ENCODE measurements at regions not wholly inside any gene's neighbourhood (a gene's known extent, or its start where the extent isn't known, plus 50 kb on each side); places are given as distances from the start of the nearest gene placed in this dataset.

GRCh38 chr2:206368484-206368883, 74.8 kb upstream of the ADAM23 start:
- Histone ChIP-seq H3K4me3 (ENCODE audit: insufficient read depth, low read depth, low read length) (no peak overlapping the region), H3K9me3 (ENCODE audit: control insufficient read depth, low read length) (no peaks in the 10 kb centered on the region), H3K27me3 (ENCODE audit: control insufficient read depth, insufficient read depth, low read length, poor library complexity, severe bottlenecking) (no peaks in the 10 kb centered on the region), H3K36me3 (ENCODE audit: control insufficient read depth, insufficient read depth, low read length) (no peaks in the 10 kb centered on the region), H3K4me1 (ENCODE audit: control insufficient read depth, insufficient read depth, low read length) (no peaks in the 10 kb centered on the region), H3K27ac (ENCODE audit: insufficient read depth, low read depth, low read length, poor library complexity, severe bottlenecking) (no peak overlapping the region)

GRCh38 chr2:206368933-206369569, 74.3 kb upstream of the ADAM23 start:
- WGBS, 2 experiments = 83 to 89% methylated on average over 3 of the region's 3 CpGs
- Histone ChIP-seq H3K36me3 (ENCODE audit: control insufficient read depth, insufficient read depth, low read length) (no peaks in the 10 kb centered on the region), H3K4me3 (ENCODE audit: insufficient read depth, low read depth, low read length) (no peak overlapping the region), H3K4me1 (ENCODE audit: control insufficient read depth, insufficient read depth, low read length) (no peaks in the 10 kb centered on the region), H3K9me3 (ENCODE audit: control insufficient read depth, low read length) (no peaks in the 10 kb centered on the region), H3K27me3 (ENCODE audit: control insufficient read depth, insufficient read depth, low read length, poor library complexity, severe bottlenecking) (no peaks in the 10 kb centered on the region), H3K27ac (ENCODE audit: insufficient read depth, low read depth, low read length, poor library complexity, severe bottlenecking) (peak overlapping the region; percentile 62)

GRCh38 chr2:206375956-206376355, 67.4 kb upstream of the ADAM23 start:
- Histone ChIP-seq H3K4me3 (ENCODE audit: insufficient read depth, low read depth, low read length) (no peak overlapping the region), H3K27me3 (ENCODE audit: control insufficient read depth, insufficient read depth, low read length, poor library complexity, severe bottlenecking) (no peaks in the 10 kb centered on the region), H3K4me1 (ENCODE audit: control insufficient read depth, insufficient read depth, low read length) (no peaks in the 10 kb centered on the region), H3K36me3 (ENCODE audit: control insufficient read depth, insufficient read depth, low read length) (no peaks in the 10 kb centered on the region), H3K27ac (ENCODE audit: insufficient read depth, low read depth, low read length, poor library complexity, severe bottlenecking) (no peak overlapping the region), H3K9me3 (ENCODE audit: control insufficient read depth, low read length) (no peaks in the 10 kb centered on the region)

- Histone ChIP-seq H3K4me1 (ENCODE audit: control insufficient read depth, insufficient read depth, low read length) (no peaks in the 10 kb centered on the region), H3K27ac (ENCODE audit: insufficient read depth, low read depth, low read length, poor library complexity, severe bottlenecking) (no peak overlapping the region), H3K9me3 (ENCODE audit: control insufficient read depth, low read length) (no peaks in the 10 kb centered on the region), H3K4me3 (ENCODE audit: insufficient read depth, low read depth, low read length) (no peak overlapping the region), H3K36me3 (ENCODE audit: control insufficient read depth, insufficient read depth, low read length) (no peaks in the 10 kb centered on the region), H3K27me3 (ENCODE audit: control insufficient read depth, insufficient read depth, low read length, poor library complexity, severe bottlenecking) (no peaks in the 10 kb centered on the region)
- WGBS, 2 experiments = 94 to 95% methylated on average over 4 of the region's 4 CpGs
Measured at GRCh38 chr2:206378835-206379234, 64.5 kb upstream of the ADAM23 start.

GRCh38 chr2:206379266-206379665, 64.1 kb upstream of the ADAM23 start:
- Histone ChIP-seq H3K27me3 (ENCODE audit: control insufficient read depth, insufficient read depth, low read length, poor library complexity, severe bottlenecking) (no peaks in the 10 kb centered on the region), H3K4me1 (ENCODE audit: control insufficient read depth, insufficient read depth, low read length) (no peaks in the 10 kb centered on the region), H3K27ac (ENCODE audit: insufficient read depth, low read depth, low read length, poor library complexity, severe bottlenecking) (no peak overlapping the region), H3K4me3 (ENCODE audit: insufficient read depth, low read depth, low read length) (no peak overlapping the region), H3K36me3 (ENCODE audit: control insufficient read depth, insufficient read depth, low read length) (no peaks in the 10 kb centered on the region), H3K9me3 (ENCODE audit: control insufficient read depth, low read length) (no peaks in the 10 kb centered on the region)
- 94 to 95% methylated on average over 1 of the region's 1 CpG for WGBS, 2 experiments

GRCh38 chr2:206379886-206380285, 63.4 kb upstream of the ADAM23 start:
- no peak overlapping the region for H3K27ac ChIP-seq (ENCODE audit: insufficient read depth, low read depth, low read length, poor library complexity, severe bottlenecking)
- no peaks in the 10 kb centered on the region for H3K4me1 ChIP-seq (ENCODE audit: control insufficient read depth, insufficient read depth, low read length)
- no peaks in the 10 kb centered on the region for H3K27me3 ChIP-seq (ENCODE audit: control insufficient read depth, insufficient read depth, low read length, poor library complexity, severe bottlenecking)
- H3K36me3 ChIP-seq (ENCODE audit: control insufficient read depth, insufficient read depth, low read length) = no peaks in the 10 kb centered on the region
- H3K9me3 ChIP-seq (ENCODE audit: control insufficient read depth, low read length) = no peaks in the 10 kb centered on the region
- WGBS, 2 experiments = 95% methylated on average over 2 to 3 of the region's 3 CpGs
- no peak overlapping the region for H3K4me3 ChIP-seq (ENCODE audit: insufficient read depth, low read depth, low read length)

GRCh38 chr2:206381881-206382280, 61.5 kb upstream of the ADAM23 start:
- Histone ChIP-seq H3K36me3 (ENCODE audit: control insufficient read depth, insufficient read depth, low read length) (no peaks in the 10 kb centered on the region), H3K4me1 (ENCODE audit: control insufficient read depth, insufficient read depth, low read length) (no peaks in the 10 kb centered on the region), H3K4me3 (ENCODE audit: insufficient read depth, low read depth, low read length) (no peak overlapping the region), H3K9me3 (ENCODE audit: control insufficient read depth, low read length) (no peaks in the 10 kb centered on the region), H3K27me3 (ENCODE audit: control insufficient read depth, insufficient read depth, low read length, poor library complexity, severe bottlenecking) (no peaks in the 10 kb centered on the region), H3K27ac (ENCODE audit: insufficient read depth, low read depth, low read length, poor library complexity, severe bottlenecking) (no peak overlapping the region)
- WGBS, 2 experiments = 80% methylated on average over 1 of the region's 2 CpGs; no CpG with 5 or more reads in 1 of the 2 experiments

GRCh38 chr2:206383669-206384068, 59.7 kb upstream of the ADAM23 start:
- H3K9me3 ChIP-seq (ENCODE audit: control insufficient read depth, low read length) = no peaks in the 10 kb centered on the region
- no peaks in the 10 kb centered on the region for H3K27me3 ChIP-seq (ENCODE audit: control insufficient read depth, insufficient read depth, low read length, poor library complexity, severe bottlenecking)
- H3K4me3 ChIP-seq (ENCODE audit: insufficient read depth, low read depth, low read length) = no peak overlapping the region
- H3K36me3 ChIP-seq (ENCODE audit: control insufficient read depth, insufficient read depth, low read length) = no peaks in the 10 kb centered on the region
- no peak overlapping the region for H3K27ac ChIP-seq (ENCODE audit: insufficient read depth, low read depth, low read length, poor library complexity, severe bottlenecking)
- H3K4me1 ChIP-seq (ENCODE audit: control insufficient read depth, insufficient read depth, low read length) = no peaks in the 10 kb centered on the region
- 44 to 48% methylated on average over 2 of the region's 2 CpGs for whole genome bisulfite sequencing, 2 experiments

GRCh38 chr2:206387808-206388207, 55.5 kb upstream of the ADAM23 start:
- 46 to 67% methylated on average over 2 to 3 of the region's 3 CpGs for WGBS, 2 experiments
- no peaks in the 10 kb centered on the region for H3K4me1 ChIP-seq (ENCODE audit: control insufficient read depth, insufficient read depth, low read length)
- H3K27ac ChIP-seq (ENCODE audit: insufficient read depth, low read depth, low read length, poor library complexity, severe bottlenecking) = no peak overlapping the region
- no peaks in the 10 kb centered on the region for H3K27me3 ChIP-seq (ENCODE audit: control insufficient read depth, insufficient read depth, low read length, poor library complexity, severe bottlenecking)
- H3K9me3 ChIP-seq (ENCODE audit: control insufficient read depth, low read length) = peaks cover 2% of the 10 kb centered on the region
- no peaks in the 10 kb centered on the region for H3K36me3 ChIP-seq (ENCODE audit: control insufficient read depth, insufficient read depth, low read length)
- H3K4me3 ChIP-seq (ENCODE audit: insufficient read depth, low read depth, low read length) = no peak overlapping the region

- peaks cover 2% of the 10 kb centered on the region for H3K9me3 ChIP-seq (ENCODE audit: control insufficient read depth, low read length)
- H3K27ac ChIP-seq (ENCODE audit: insufficient read depth, low read depth, low read length, poor library complexity, severe bottlenecking) = no peak overlapping the region
- no peaks in the 10 kb centered on the region for H3K4me1 ChIP-seq (ENCODE audit: control insufficient read depth, insufficient read depth, low read length)
- H3K27me3 ChIP-seq (ENCODE audit: control insufficient read depth, insufficient read depth, low read length, poor library complexity, severe bottlenecking) = no peaks in the 10 kb centered on the region
- no peak overlapping the region for H3K4me3 ChIP-seq (ENCODE audit: insufficient read depth, low read depth, low read length)
- H3K36me3 ChIP-seq (ENCODE audit: control insufficient read depth, insufficient read depth, low read length) = no peaks in the 10 kb centered on the region
Measured at GRCh38 chr2:206388698-206389097, 54.6 kb upstream of the ADAM23 start.

- Histone ChIP-seq H3K4me1 (ENCODE audit: control insufficient read depth, insufficient read depth, low read length) (no peaks in the 10 kb centered on the region), H3K36me3 (ENCODE audit: control insufficient read depth, insufficient read depth, low read length) (no peaks in the 10 kb centered on the region), H3K27me3 (ENCODE audit: control insufficient read depth, insufficient read depth, low read length, poor library complexity, severe bottlenecking) (no peaks in the 10 kb centered on the region), H3K27ac (ENCODE audit: insufficient read depth, low read depth, low read length, poor library complexity, severe bottlenecking) (no peak overlapping the region), H3K4me3 (ENCODE audit: insufficient read depth, low read depth, low read length) (no peak overlapping the region), H3K9me3 (ENCODE audit: control insufficient read depth, low read length) (peaks cover 2% of the 10 kb centered on the region)
- 44 to 50% methylated on average over 2 of the region's 2 CpGs for WGBS, 2 experiments
Measured at GRCh38 chr2:206389164-206389563, 54.2 kb upstream of the ADAM23 start.
